Peyer's patch (tissue), 4 donors: ENCODE measurements at regions not wholly inside any gene's neighbourhood (a gene's known extent, or its start where the extent isn't known, plus 50 kb on each side); places are given as distances from the start of the nearest gene placed in this dataset.

ENCODE experiments used
- POLR2A ChIP-seq, 2 donors: fragments of 450-650 bp; IDR thresholded peaks; one replicate each; pipeline ENCODE4 v1.5.1; 2017; ENCODE audit warnings: antibody characterized with exemption in 2 of 2, mild to moderate bottlenecking in 2 of 2, moderate library complexity in 2 of 2
- TF ChIP-seq, protein P1 (sequence below), 6 experiments: fragments of 450-650 bp in 4 of 6; fragments of 200-600 bp in 2 of 6; sonication (generic) in 1 of 6; IDR thresholded peaks; one replicate each; pipeline ENCODE4 v1.5.1; 2017 to 2019; ENCODE audit warnings: antibody characterized with exemption in 6 of 6, mild to moderate bottlenecking in 3 of 6, moderate library complexity in 1 of 6

DNA sequence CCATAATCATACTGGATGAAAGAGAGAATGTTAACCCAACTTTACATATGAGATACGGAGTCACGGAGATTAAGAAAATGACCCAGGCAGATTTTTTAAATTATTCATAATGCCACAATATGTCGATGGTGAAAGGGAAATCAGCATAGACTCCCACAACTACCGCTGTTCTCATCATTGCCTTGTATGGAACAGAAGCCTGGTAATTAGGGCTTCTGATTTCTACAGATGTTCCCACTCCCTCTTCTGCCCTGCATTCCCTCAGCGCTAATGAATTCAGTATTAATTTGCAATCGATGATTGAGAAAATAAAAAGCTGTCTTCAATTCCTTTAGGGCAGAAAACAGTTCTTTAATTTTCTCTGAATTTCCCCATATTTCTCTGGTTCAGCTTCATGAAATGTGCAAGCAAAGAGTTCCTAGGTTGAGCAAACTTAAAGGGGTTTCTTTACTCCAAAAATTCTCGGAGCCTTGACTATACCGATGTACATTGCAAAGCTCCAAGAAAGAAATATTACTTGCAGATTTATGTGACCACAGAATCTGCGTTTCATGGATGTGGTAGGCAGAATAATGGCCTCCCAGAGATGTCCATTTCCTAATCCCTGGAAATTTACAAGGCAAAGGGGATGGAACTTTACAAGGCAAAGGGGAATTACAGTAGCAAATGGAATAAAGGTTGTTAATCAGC lies 134.9 kb upstream of the ZC3H12C start:
- TF ChIP-seq, protein P1, sequence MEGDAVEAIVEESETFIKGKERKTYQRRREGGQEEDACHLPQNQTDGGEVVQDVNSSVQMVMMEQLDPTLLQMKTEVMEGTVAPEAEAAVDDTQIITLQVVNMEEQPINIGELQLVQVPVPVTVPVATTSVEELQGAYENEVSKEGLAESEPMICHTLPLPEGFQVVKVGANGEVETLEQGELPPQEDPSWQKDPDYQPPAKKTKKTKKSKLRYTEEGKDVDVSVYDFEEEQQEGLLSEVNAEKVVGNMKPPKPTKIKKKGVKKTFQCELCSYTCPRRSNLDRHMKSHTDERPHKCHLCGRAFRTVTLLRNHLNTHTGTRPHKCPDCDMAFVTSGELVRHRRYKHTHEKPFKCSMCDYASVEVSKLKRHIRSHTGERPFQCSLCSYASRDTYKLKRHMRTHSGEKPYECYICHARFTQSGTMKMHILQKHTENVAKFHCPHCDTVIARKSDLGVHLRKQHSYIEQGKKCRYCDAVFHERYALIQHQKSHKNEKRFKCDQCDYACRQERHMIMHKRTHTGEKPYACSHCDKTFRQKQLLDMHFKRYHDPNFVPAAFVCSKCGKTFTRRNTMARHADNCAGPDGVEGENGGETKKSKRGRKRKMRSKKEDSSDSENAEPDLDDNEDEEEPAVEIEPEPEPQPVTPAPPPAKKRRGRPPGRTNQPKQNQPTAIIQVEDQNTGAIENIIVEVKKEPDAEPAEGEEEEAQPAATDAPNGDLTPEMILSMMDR (IDR thresholded peaks at IDR 0.05) = no peak
- TF ChIP-seq POLR2A (IDR thresholded peaks at IDR 0.05) = no peak
